KMS-11 (cell line): ENCODE measurements at regions not wholly inside any gene's neighbourhood (a gene's known extent, or its start where the extent isn't known, plus 50 kb on each side); places are given as distances from the start of the nearest gene placed in this dataset.

Experiments used
- H2AFZ ChIP-seq: fragments of 200-600 bp; sonication (generic); 2 replicates; pipeline ENCODE4 v1.6.1; 2016; ENCODE audit warnings: antibody characterized with exemption, mixed run types, low read depth
- H3K27ac ChIP-seq: fragments of 200-600 bp; sonication (generic); 2 replicates; pipeline ENCODE4 v1.6.1; 2016; ENCODE audit warnings: mild to moderate bottlenecking, mixed run types
- H3K27me3 ChIP-seq: fragments of 200-600 bp; sonication (generic); 2 replicates; pipeline ENCODE4 v1.6.1; 2017; ENCODE audit warnings: mild to moderate bottlenecking, low read depth, mixed run types, moderate library complexity; ENCODE audit not compliant: insufficient read depth
- H3K36me3 ChIP-seq: fragments of 200-600 bp; sonication (generic); 2 replicates; pipeline ENCODE4 v1.6.1; 2017; ENCODE audit warnings: mild to moderate bottlenecking, mixed run types; ENCODE audit not compliant: insufficient read depth
- H3K4me1 ChIP-seq: fragments of 200-600 bp; sonication (generic); 2 replicates; pipeline ENCODE4 v1.6.1; 2016; ENCODE audit warnings: mild to moderate bottlenecking, low read depth, mixed run types; ENCODE audit not compliant: poor library complexity, severe bottlenecking
- H3K4me2 ChIP-seq: fragments of 200-600 bp; sonication (generic); 2 replicates; pipeline ENCODE4 v1.7.0; 2016; ENCODE audit warnings: mild to moderate bottlenecking, mixed run types
- H3K4me3 ChIP-seq: fragments of 200-600 bp; sonication (generic); IDR thresholded peaks from 2 replicates; pipeline ENCODE4 v1.6.1; 2017; ENCODE audit warnings: low read depth, low read length, mixed read lengths; ENCODE audit not compliant: insufficient read depth
- H3K79me2 ChIP-seq: fragments of 200-600 bp; sonication (generic); 2 replicates; pipeline ENCODE4 v1.6.1; 2016; ENCODE audit warnings: low read depth, mixed run types; ENCODE audit not compliant: insufficient read depth
- H3K9ac ChIP-seq: fragments of 200-600 bp; sonication (generic); 2 replicates; pipeline ENCODE4 v1.6.1; 2016; ENCODE audit warnings: mild to moderate bottlenecking, mixed run types
- H4K20me1 ChIP-seq: fragments of 200-600 bp; sonication (generic); 2 replicates; pipeline ENCODE4 v1.6.1; 2016; ENCODE audit warnings: mild to moderate bottlenecking, mixed run types; ENCODE audit not compliant: insufficient read depth
- CTCF ChIP-seq: fragments of 200-600 bp; sonication (generic); conservative IDR thresholded peaks from 2 replicates; pipeline ENCODE4 v1.6.1; 2017; ENCODE audit warnings: low read depth, mild to moderate bottlenecking, antibody characterized with exemption, low read length, moderate library complexity, mixed read lengths

GRCh38 chr21:27743971-27744564, 777.2 kb upstream of the ADAMTS5 start:
- Histone ChIP-seq H2AFZ (no peak overlapping the region), H3K4me2 (no peak overlapping the region), H3K36me3 (no peaks in the 10 kb centered on the region; the same call in 1 of the 2 replicates), H3K27me3 (no peaks in the 10 kb centered on the region), H3K9ac (no peak overlapping the region), H4K20me1 (no peaks in the 10 kb centered on the region), H3K4me3 (no peak overlapping the region), H3K79me2 (no peaks in the 10 kb centered on the region), H3K4me1 (no peaks in the 10 kb centered on the region), H3K27ac (no peak overlapping the region)
- TF ChIP-seq CTCF: no peak

DNA sequence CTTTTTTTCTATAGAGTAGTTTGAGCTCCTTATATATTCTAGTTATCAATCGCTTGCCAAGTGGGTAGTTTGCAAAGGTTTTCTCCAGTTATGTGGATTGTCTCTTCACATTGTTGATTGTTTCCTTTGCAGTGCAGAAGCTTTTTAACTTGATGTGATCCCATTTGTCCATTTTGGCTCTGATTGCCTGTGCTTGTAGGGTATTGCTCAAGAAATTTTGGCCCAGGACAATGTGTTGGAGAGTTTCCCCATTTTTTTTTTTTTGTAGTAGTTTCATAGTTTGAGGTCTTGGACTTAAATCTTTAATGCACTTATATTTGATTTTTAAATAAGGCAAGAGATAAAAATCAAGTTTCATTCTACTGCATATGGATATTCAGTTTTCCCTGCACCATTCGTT, 774.8 kb upstream of the ADAMTS5 start:
- no peaks in the 10 kb centered on the region for H3K79me2 ChIP-seq
- no peak overlapping the region for H3K4me2 ChIP-seq
- H2AFZ ChIP-seq: no peak overlapping the region
- no peak overlapping the region for H3K27ac ChIP-seq
- no peak for TF ChIP-seq CTCF
- H3K9ac ChIP-seq: no peak overlapping the region
- H3K4me3 ChIP-seq: no peak overlapping the region
- H3K4me1 ChIP-seq: no peaks in the 10 kb centered on the region
- H3K27me3 ChIP-seq: no peaks in the 10 kb centered on the region
- H3K36me3 ChIP-seq: no peaks in the 10 kb centered on the region; the same call in 1 of the 2 replicates
- no peaks in the 10 kb centered on the region for H4K20me1 ChIP-seq

GRCh38 chr21:27740084-27740483, 773.2 kb upstream of the ADAMTS5 start:
- H3K27ac ChIP-seq: no peak overlapping the region
- H3K27me3 ChIP-seq: no peaks in the 10 kb centered on the region
- H3K36me3 ChIP-seq: no peaks in the 10 kb centered on the region
- H3K9ac ChIP-seq: no peak overlapping the region
- H3K4me1 ChIP-seq: no peaks in the 10 kb centered on the region
- H2AFZ ChIP-seq: no peak overlapping the region
- TF ChIP-seq CTCF: no peak
- H3K4me3 ChIP-seq: no peak overlapping the region
- H3K4me2 ChIP-seq: no peak overlapping the region
- H3K79me2 ChIP-seq: no peaks in the 10 kb centered on the region
- H4K20me1 ChIP-seq: no peaks in the 10 kb centered on the region

GRCh38 chr21:27739187-27739586, 772.3 kb upstream of the ADAMTS5 start:
- Histone ChIP-seq H3K79me2 (no peaks in the 10 kb centered on the region), H3K4me3 (no peak overlapping the region), H3K4me2 (no peak overlapping the region), H3K27ac (no peak overlapping the region), H3K27me3 (no peaks in the 10 kb centered on the region), H2AFZ (no peak overlapping the region), H3K36me3 (no peaks in the 10 kb centered on the region), H3K9ac (no peak overlapping the region), H4K20me1 (no peaks in the 10 kb centered on the region), H3K4me1 (no peaks in the 10 kb centered on the region)
- TF ChIP-seq CTCF: no peak
